BLaER1 treated with 17β-estradiol and CSF1 and Interleukin-3, amounts not matched to agents 10 nM and 100 nM (cell line): ENCODE measurements at regions not wholly inside any gene's neighbourhood (a gene's known extent, or its start where the extent isn't known, plus 50 kb on each side); places are given as distances from the start of the nearest gene placed in this dataset.

ENCODE experiments used
- H3K27ac ChIP-seq, 11 experiments: shearing (Covaris generic); formaldehyde crosslinking; 2 replicates each; pipeline ENCODE4 v1.8.1; 2022
- H3K27me3 ChIP-seq, 11 experiments: shearing (Covaris generic); formaldehyde crosslinking; 2 replicates each; pipeline ENCODE4 v1.8.1; 2022
- H3K36me3 ChIP-seq, 11 experiments: shearing (Covaris generic); formaldehyde crosslinking; 2 replicates each; pipeline ENCODE4 v1.8.1; 2022
- H3K4me1 ChIP-seq, 10 experiments: shearing (Covaris generic); formaldehyde crosslinking; 2 replicates each; pipeline ENCODE4 v1.8.1; 2022
- H3K4me2 ChIP-seq, 11 experiments: shearing (Covaris generic); formaldehyde crosslinking; 2 replicates each; pipeline ENCODE4 v1.8.1; 2022
- H3K4me3 ChIP-seq, 10 experiments: shearing (Covaris generic); formaldehyde crosslinking; 2 replicates each; pipeline ENCODE4 v1.8.1; 2022
- H3K9ac ChIP-seq, 11 experiments: shearing (Covaris generic); formaldehyde crosslinking; 2 replicates each; pipeline ENCODE4 v1.8.1; 2022
- H3K9me3 ChIP-seq, 11 experiments: shearing (Covaris generic); formaldehyde crosslinking; replicated peaks in 1 of 11; 2 replicates each; pipeline ENCODE4 v1.8.1; 2022
- H4K20me1 ChIP-seq, 11 experiments: shearing (Covaris generic); formaldehyde crosslinking; 2 replicates each; pipeline ENCODE4 v1.8.1; 2022
- Cebpa-rat ChIP-seq, 11 experiments: shearing (Covaris generic); IDR thresholded peaks; 2 replicates each; pipeline ENCODE4 v1.8.1; 2022

GRCh38 chr13:68292601-68293000 is 1062.5 kb upstream of the PCDH9 start:
- Histone ChIP-seq H4K20me1 (no peaks in the 10 kb centered on the region), H3K4me2 (no peak overlapping the region), H3K27me3 (no peaks in the 10 kb centered on the region), H3K9me3 (no peaks in the 10 kb centered on the region), H3K4me1 (no peaks in the 10 kb centered on the region), H3K9ac (no peak overlapping the region), H3K36me3 (no peaks in the 10 kb centered on the region), H3K27ac (no peak overlapping the region), H3K4me3 (no peak overlapping the region)
- TF ChIP-seq Cebpa-rat (IDR thresholded peaks at IDR 0.05) = no peak

- H3K9me3 ChIP-seq = no peaks in the 10 kb centered on the region
- H3K27ac ChIP-seq = no peak overlapping the region
- no peak for TF ChIP-seq Cebpa-rat (IDR thresholded peaks at IDR 0.05)
- H3K9ac ChIP-seq = no peak overlapping the region
- H3K4me1 ChIP-seq = no peaks in the 10 kb centered on the region
- H3K4me2 ChIP-seq = no peak overlapping the region
- no peak overlapping the region for H3K4me3 ChIP-seq
- H4K20me1 ChIP-seq = no peaks in the 10 kb centered on the region
- no peaks in the 10 kb centered on the region for H3K36me3 ChIP-seq
- H3K27me3 ChIP-seq = no peaks in the 10 kb centered on the region
Measured at GRCh38 chr13:68291595-68291994, 1061.5 kb upstream of the PCDH9 start.

GRCh38 chr13:68275758-68276157 is 1045.6 kb upstream of the PCDH9 start:
- no peak for TF ChIP-seq Cebpa-rat (IDR thresholded peaks at IDR 0.05)
- Histone ChIP-seq H3K9ac (no peak overlapping the region), H3K4me1 (peaks cover 0 to 7% (median 0%) of the 10 kb centered on the region in 10 experiments; a peak in 3 of 20 replicates), H3K4me2 (no peak overlapping the region), H3K4me3 (no peak overlapping the region), H4K20me1 (no peaks in the 10 kb centered on the region), H3K27ac (no peak overlapping the region), H3K27me3 (no peaks in the 10 kb centered on the region), H3K36me3 (no peaks in the 10 kb centered on the region), H3K9me3 (peaks cover 13 to 23% (median 20%) of the 10 kb centered on the region in 11 experiments; a peak in 16 of 22 replicates)

GRCh38 chr13:68272652-68273051 is 1042.5 kb upstream of the PCDH9 start:
- Histone ChIP-seq H3K27me3 (no peaks in the 10 kb centered on the region), H3K4me1 (peaks cover 0 to 7% (median 0%) of the 10 kb centered on the region in 10 experiments; a peak in 3 of 20 replicates), H3K36me3 (no peaks in the 10 kb centered on the region), H4K20me1 (no peaks in the 10 kb centered on the region), H3K9ac (no peak overlapping the region), H3K9me3 (peaks cover 13 to 23% (median 20%) of the 10 kb centered on the region in 11 experiments; a peak in 16 of 22 replicates), H3K27ac (no peak overlapping the region), H3K4me2 (no peak overlapping the region), H3K4me3 (no peak overlapping the region)
- no peak for TF ChIP-seq Cebpa-rat (IDR thresholded peaks at IDR 0.05)

GRCh38 chr13:68264692-68265091 is 1034.6 kb upstream of the PCDH9 start:
- no peak for TF ChIP-seq Cebpa-rat (IDR thresholded peaks at IDR 0.05)
- Histone ChIP-seq H3K27ac (no peak overlapping the region), H3K36me3 (no peaks in the 10 kb centered on the region), H3K9ac (no peak overlapping the region), H3K4me2 (no peak overlapping the region), H3K4me1 (no peaks in the 10 kb centered on the region), H3K9me3 (no peaks in the 10 kb centered on the region), H4K20me1 (no peaks in the 10 kb centered on the region), H3K4me3 (no peak overlapping the region), H3K27me3 (no peaks in the 10 kb centered on the region)

- TF ChIP-seq Cebpa-rat (IDR thresholded peaks at IDR 0.05) = no peak
- Histone ChIP-seq H3K9ac (no peak overlapping the region), H3K4me2 (no peak overlapping the region), H3K36me3 (no peaks in the 10 kb centered on the region), H3K27me3 (no peaks in the 10 kb centered on the region), H3K4me1 (peaks cover 0 to 10% (median 0%) of the 10 kb centered on the region in 10 experiments; a peak in 7 of 20 replicates), H3K4me3 (no peak overlapping the region), H4K20me1 (no peaks in the 10 kb centered on the region), H3K9me3 (peaks cover 0 to 5% (median 0%) of the 10 kb centered on the region in 11 experiments; a peak in 2 of 22 replicates), H3K27ac (no peak overlapping the region)
Measured at GRCh38 chr13:68261105-68261504, 1031.0 kb upstream of the PCDH9 start.

GRCh38 chr13:68257111-68257842 is 1027.1 kb upstream of the PCDH9 start:
- H3K4me2 ChIP-seq = peak overlapping the region in 6 of 11 experiments; percentile 6 to 50 (median 28); a peak in 7 of 22 replicates
- H3K36me3 ChIP-seq = no peaks in the 10 kb centered on the region

GRCh38 chr13:68254151-68254550 is 1024.0 kb upstream of the PCDH9 start:
- Histone ChIP-seq H3K27me3 (no peaks in the 10 kb centered on the region), H3K4me1 (peaks cover 0 to 10% (median 0%) of the 10 kb centered on the region in 10 experiments; a peak in 7 of 20 replicates), H3K36me3 (no peaks in the 10 kb centered on the region), H4K20me1 (no peaks in the 10 kb centered on the region), H3K27ac (no peak overlapping the region), H3K4me2 (no peak overlapping the region), H3K9me3 (peaks cover 0 to 5% (median 0%) of the 10 kb centered on the region in 11 experiments; a peak in 3 of 22 replicates), H3K9ac (no peak overlapping the region), H3K4me3 (no peak overlapping the region)
- TF ChIP-seq Cebpa-rat (IDR thresholded peaks at IDR 0.05) = no peak

More at GRCh38 chr13:68257111-68257842, 1027.1 kb upstream of the PCDH9 start:
- Histone ChIP-seq H3K4me1 (peaks cover 0 to 10% (median 0%) of the 10 kb centered on the region in 10 experiments; a peak in 7 of 20 replicates), H3K27me3 (no peaks in the 10 kb centered on the region), H3K9me3 (peaks cover 0 to 5% (median 0%) of the 10 kb centered on the region in 11 experiments; a peak in 2 of 22 replicates), H3K27ac (peak overlapping the region in 8 of 11 experiments; percentile 43 to 78 (median 64); a peak in 12 of 22 replicates), H4K20me1 (no peaks in the 10 kb centered on the region), H3K4me3 (peak overlapping the region in 1 of 10 experiments; percentile 0; a peak in 1 of 20 replicates), H3K9ac (peak overlapping the region in 3 of 11 experiments; percentile 18 to 44 (median 37); a peak in 2 of 22 replicates)
- TF ChIP-seq Cebpa-rat (IDR thresholded peaks at IDR 0.05) = peak in 6 of 11 experiments; percentile 13 to 82 (median 70); a peak in 8 of 22 replicates

- no peak overlapping the region for H3K4me3 ChIP-seq
- H3K9ac ChIP-seq = no peak overlapping the region
- no peaks in the 10 kb centered on the region for H3K36me3 ChIP-seq
- H3K27me3 ChIP-seq = no peaks in the 10 kb centered on the region
- no peak overlapping the region for H3K4me2 ChIP-seq
- H4K20me1 ChIP-seq = no peaks in the 10 kb centered on the region
- H3K4me1 ChIP-seq = no peaks in the 10 kb centered on the region
- no peaks in the 10 kb centered on the region for H3K9me3 ChIP-seq
- no peak overlapping the region for H3K27ac ChIP-seq
- TF ChIP-seq Cebpa-rat (IDR thresholded peaks at IDR 0.05) = no peak
Measured at GRCh38 chr13:68234274-68234673, 1004.1 kb upstream of the PCDH9 start.
